ENCODE measurements at regions not wholly inside any gene's neighbourhood (a gene's known extent, or its start where the extent isn't known, plus 50 kb on each side); places are given as distances from the start of the nearest gene placed in this dataset.

GRCh38 chr1:219347376-219347775, 173.7 kb downstream of the LYPLAL1 start:
- TF ChIP-seq CTCF (IDR thresholded peaks at IDR 0.05) = no peak
- TF ChIP-seq ZNF232 (CRISPR knock-in tag; IDR thresholded peaks at IDR 0.05) = no peak
